Activated B cell treated with CpG ODN at 0.5 μM for 24 hours (primary cell): ENCODE measurements at regions not wholly inside any gene's neighbourhood (a gene's known extent, or its start where the extent isn't known, plus 50 kb on each side); places are given as distances from the start of the nearest gene placed in this dataset.

Source experiments
- ATAC-seq: fragments of 200-7000 bp; cut with Tn5 transposase; one replicate; pipeline ENCODE4 v1.10.0; 2021; ENCODE audit warnings: low read depth, mild to moderate bottlenecking, moderate library complexity
- CTCF ChIA-PET: fragments of 350-600 bp; sonication (Branson Sonifier 250); formaldehyde crosslinking; loops from one replicate; lab custom pipeline; 2021; ENCODE audit warnings: antibody characterized with exemption; lab: Charles Lee
- POLR2A ChIA-PET: fragments of 350-600 bp; sonication (Branson Sonifier 250); formaldehyde crosslinking; loops from one replicate; lab custom pipeline; 2021; ENCODE audit warnings: antibody characterized with exemption; lab: Charles Lee
- DNase-seq: peaks from one replicate; pipeline ENCODE4 v3.0.0; 2022
- H3K27ac Mint-ChIP-seq: one replicate; pipeline ENCODE4 v1.8.0; 2020; ENCODE audit warnings: mixed read lengths
- H3K27me3 Mint-ChIP-seq: one replicate; pipeline ENCODE4 v1.8.0; 2021; ENCODE audit warnings: mixed read lengths
- H3K36me3 Mint-ChIP-seq: one replicate; pipeline ENCODE4 v1.8.0; 2021; ENCODE audit warnings: low read depth, mixed read lengths
- H3K4me1 Mint-ChIP-seq: one replicate; pipeline ENCODE4 v1.8.0; 2021; ENCODE audit warnings: mixed read lengths
- H3K4me3 Mint-ChIP-seq: one replicate; pipeline ENCODE4 v1.8.0; 2020; ENCODE audit warnings: mild to moderate bottlenecking, mixed read lengths
- H3K9me3 Mint-ChIP-seq: one replicate; pipeline ENCODE4 v1.8.0; 2020; ENCODE audit warnings: mixed read lengths
- CTCF ChIP-seq: fragments of 200-600 bp; IDR thresholded peaks from one replicate; pipeline ENCODE4 v1.8.0; 2022; ENCODE audit warnings: antibody characterized with exemption, mild to moderate bottlenecking
- intact Hi-C: fragments of 100-400 bp; cut with micrococcal nuclease; formaldehyde crosslinking; loops from one replicate; pipeline ENCODE4 v1.15.1; 2024

- DNase-seq (no peak), ATAC-seq (no peak)
- peaks cover 9% of the 10 kb centered on the region for H3K27me3 Mint-ChIP-seq
- no peak overlapping the region for H3K4me3 Mint-ChIP-seq
- ChIA-PET CTCF (no interaction called here), POLR2A (no interaction called here)
- H3K9me3 Mint-ChIP-seq = no peaks in the 10 kb centered on the region
- no peak for TF ChIP-seq CTCF
- peaks cover 2% of the 10 kb centered on the region for H3K4me1 Mint-ChIP-seq
- intact Hi-C loops = no loop called here
- no peak overlapping the region for H3K27ac Mint-ChIP-seq
- H3K36me3 Mint-ChIP-seq = no peaks in the 10 kb centered on the region
These were observed 120.3 kb upstream of the ATP1A1 start for GRCh38 chr1:116252785-116253184.

- Mint-ChIP-seq H3K9me3 (no peaks in the 10 kb centered on the region), H3K27me3 (peaks cover 9% of the 10 kb centered on the region), H3K4me1 (peaks cover 2% of the 10 kb centered on the region), H3K36me3 (no peaks in the 10 kb centered on the region), H3K4me3 (no peak overlapping the region), H3K27ac (no peak overlapping the region)
- intact Hi-C loops = no loop called here
- DNase-seq (no peak), ATAC-seq (no peak)
- POLR2A ChIA-PET = no interaction called here
- TF ChIP-seq CTCF = no peak
- CTCF ChIA-PET = no interaction called here
These were observed 119.3 kb upstream of the ATP1A1 start for GRCh38 chr1:116253566-116254382.

GRCh38 chr1:116254776-116255175 is 118.3 kb upstream of the ATP1A1 start:
- ChIA-PET POLR2A (no interaction called here), CTCF (no interaction called here)
- no peak for TF ChIP-seq CTCF
- H3K9me3 Mint-ChIP-seq = no peaks in the 10 kb centered on the region
- H3K27ac Mint-ChIP-seq = no peak overlapping the region
- DNase-seq = no peak
- H3K27me3 Mint-ChIP-seq = peaks cover 9% of the 10 kb centered on the region
- H3K4me1 Mint-ChIP-seq = peaks cover 2% of the 10 kb centered on the region
- intact Hi-C loops = no loop called here
- H3K36me3 Mint-ChIP-seq = no peaks in the 10 kb centered on the region
- H3K4me3 Mint-ChIP-seq = no peak overlapping the region
- no peak for ATAC-seq

GRCh38 chr1:116255486-116256285 is 117.4 kb upstream of the ATP1A1 start:
- ATAC-seq = no peak
- intact Hi-C loops = no loop called here
- DNase-seq = no peak
- Mint-ChIP-seq H3K27me3 (peaks cover 9% of the 10 kb centered on the region), H3K9me3 (no peaks in the 10 kb centered on the region), H3K27ac (no peak overlapping the region), H3K4me1 (peaks cover 2% of the 10 kb centered on the region), H3K36me3 (no peaks in the 10 kb centered on the region), H3K4me3 (no peak overlapping the region)
- ChIA-PET POLR2A (no interaction called here), CTCF (no interaction called here)
- TF ChIP-seq CTCF = no peak

- intact Hi-C loops = no loop called here
- H3K4me3 Mint-ChIP-seq = no peak overlapping the region
- no peaks in the 10 kb centered on the region for H3K36me3 Mint-ChIP-seq
- POLR2A ChIA-PET = no interaction called here
- ATAC-seq = no peak
- DNase-seq = no peak
- H3K9me3 Mint-ChIP-seq = no peaks in the 10 kb centered on the region
- TF ChIP-seq CTCF = no peak
- CTCF ChIA-PET = no interaction called here
- H3K4me1 Mint-ChIP-seq = peaks cover 2% of the 10 kb centered on the region
- peaks cover 9% of the 10 kb centered on the region for H3K27me3 Mint-ChIP-seq
- H3K27ac Mint-ChIP-seq = no peak overlapping the region
These were observed 116.8 kb upstream of the ATP1A1 start for GRCh38 chr1:116256286-116256649.
